Psoas muscle (tissue), 7 donors: ENCODE measurements at regions not wholly inside any gene's neighbourhood (a gene's known extent, or its start where the extent isn't known, plus 50 kb on each side); places are given as distances from the start of the nearest gene placed in this dataset.

Source experiments
- ATAC-seq, 4 donors: fragments of 200-7000 bp; cut with Tn5 transposase; one replicate each; pipeline ENCODE4 v1.9.1; 2020; ENCODE audit warnings: moderate library complexity in 3 of 4, mild to moderate bottlenecking in 2 of 4
- DNase-seq, 2 donors: peaks; one replicate each; pipeline ENCODE4 v3.0.0-alpha.2; 2020
- H3K27ac ChIP-seq: fragments of 200-600 bp; one replicate; pipeline ENCODE4 v1.8.0; 2022
- H3K27me3 ChIP-seq, 3 donors: fragments of 200-600 bp in 1 of 3; one replicate each; pipeline versions ENCODE4 v1.6.1 to v1.8.0; 2013 to 2022; ENCODE audit warnings: low read length in 2 of 3, mild to moderate bottlenecking in 2 of 3, moderate library complexity in 1 of 3; ENCODE audit not compliant: insufficient read depth in 3 of 3
- H3K36me3 ChIP-seq, 2 donors: fragments of 200-600 bp in 1 of 2; one replicate each; pipeline versions ENCODE4 v1.6.1 to v1.8.0; 2013 to 2022; ENCODE audit warnings: low read depth in 1 of 2, mild to moderate bottlenecking in 1 of 2, moderate library complexity in 1 of 2; ENCODE audit not compliant: insufficient read depth in 1 of 2
- H3K4me1 ChIP-seq: fragments of 200-600 bp; one replicate; pipeline ENCODE4 v1.8.0; 2022
- H3K4me3 ChIP-seq: fragments of 200-600 bp; one replicate; pipeline ENCODE4 v1.8.0; 2022; ENCODE audit warnings: mild to moderate bottlenecking
- H3K9me3 ChIP-seq: fragments of 200-600 bp; one replicate; pipeline ENCODE4 v1.8.0; 2022
- CTCF ChIP-seq: fragments of 200-600 bp; IDR thresholded peaks from one replicate; pipeline ENCODE4 v1.8.0; 2022; ENCODE audit warnings: antibody characterized with exemption
- WGBS, 3 donors: extraction: QIAGEN DNeasy Blood & Tissue Kit; methylation state at CpG; one replicate each; pipeline versions ENCODE4 v1.1.6 to v1.1.7; 2013; 5-methylcytosine and 5-hydroxymethylcytosine counted together
- intact Hi-C, 2 donors: fragments of 100-400 bp; cut with DNase I; formaldehyde crosslinking; loops; one replicate each; pipeline versions ENCODE4 v1.11.0 to v1.14.2; 2022
- donor health status: healthy with polysubstance abuse.
- donor health status: DM: no; HTN: no; CAD: no; lungs with moderate emphysema.
- donor health status: Bipolar disorder and iron deficiency.
- donor health status: healthy.
- donor health status: DM: yes; HTN: yes; CAD: no.
- donor health status: DM: no; HTN: no; CAD: no.
- donor health status: DM: yes; HTN: yes; CAD: no.

GRCh38 chr10:4075443-4075842 is 290.4 kb upstream of the KLF6 start:
- H3K27ac ChIP-seq, result no peak overlapping the region
- 95 to 98% (median 97%) methylated on average over 7 of the region's 7 CpGs for WGBS, 3 donors
- ATAC-seq (no peak), DNase-seq (no peak)
- no peaks in the 10 kb centered on the region for H3K27me3 ChIP-seq
- intact Hi-C loops, result no loop called here
- no peak overlapping the region for H3K4me3 ChIP-seq
- H3K36me3 ChIP-seq, result no peaks in the 10 kb centered on the region
- no peaks in the 10 kb centered on the region for H3K9me3 ChIP-seq
- no peaks in the 10 kb centered on the region for H3K4me1 ChIP-seq
- no peak for TF ChIP-seq CTCF

- H3K9me3 ChIP-seq, result no peaks in the 10 kb centered on the region
- no peaks in the 10 kb centered on the region for H3K27me3 ChIP-seq
- intact Hi-C loops, result no loop called here
- no peaks in the 10 kb centered on the region for H3K4me1 ChIP-seq
- no peaks in the 10 kb centered on the region for H3K36me3 ChIP-seq
- DNase-seq (no peak), ATAC-seq (no peak)
- WGBS, 3 donors, result 79 to 91% (median 83%) methylated on average over 10 of the region's 10 CpGs
- no peak for TF ChIP-seq CTCF
- H3K27ac ChIP-seq, result no peak overlapping the region
- no peak overlapping the region for H3K4me3 ChIP-seq
Observed at GRCh38 chr10:4074545-4075407, 289.8 kb upstream of the KLF6 start.

- H3K9me3 ChIP-seq, result no peaks in the 10 kb centered on the region
- no peaks in the 10 kb centered on the region for H3K4me1 ChIP-seq
- TF ChIP-seq CTCF, result no peak
- DNase-seq (peak; percentile 41 to 61), ATAC-seq (peak in 2 of 4 donors; percentile 30 to 49)
- no peak overlapping the region for H3K27ac ChIP-seq
- WGBS, 3 donors, result 47 to 61% (median 55%) methylated on average over 1 of the region's 1 CpG
- H3K27me3 ChIP-seq, result no peaks in the 10 kb centered on the region
- H3K36me3 ChIP-seq, result no peaks in the 10 kb centered on the region
- intact Hi-C loops, result no loop called here
- no peak overlapping the region for H3K4me3 ChIP-seq
Observed at GRCh38 chr10:4073912-4074311, 288.9 kb upstream of the KLF6 start.

GRCh38 chr10:4070921-4071660 is 286.1 kb upstream of the KLF6 start:
- Histone ChIP-seq H3K36me3 (no peaks in the 10 kb centered on the region), H3K4me1 (no peaks in the 10 kb centered on the region), H3K27ac (no peak overlapping the region), H3K4me3 (no peak overlapping the region), H3K27me3 (no peaks in the 10 kb centered on the region), H3K9me3 (no peaks in the 10 kb centered on the region)
- ATAC-seq (no peak), DNase-seq (no peak)
- TF ChIP-seq CTCF, result no peak
- intact Hi-C loops, result no loop called here
- WGBS, 3 donors, result 91 to 97% (median 96%) methylated on average over 11 of the region's 11 CpGs
